COR-L47 (cell line): ENCODE measurements at regions not wholly inside any gene's neighbourhood (a gene's known extent, or its start where the extent isn't known, plus 50 kb on each side); places are given as distances from the start of the nearest gene placed in this dataset.
A peak's percentile ranks its signal among the peaks of the same experiment; 100 is the strongest.
"Not testable (repeated sequence)": the region's sequence is repeated elsewhere in the genome, so short reads cannot be mapped to it uniquely, and the experiment has no call there.

Source experiments
- DNase-seq: peaks from one replicate; lab custom pipeline; 2025; lab: John Stamatoyannopoulos, UW

DNA sequence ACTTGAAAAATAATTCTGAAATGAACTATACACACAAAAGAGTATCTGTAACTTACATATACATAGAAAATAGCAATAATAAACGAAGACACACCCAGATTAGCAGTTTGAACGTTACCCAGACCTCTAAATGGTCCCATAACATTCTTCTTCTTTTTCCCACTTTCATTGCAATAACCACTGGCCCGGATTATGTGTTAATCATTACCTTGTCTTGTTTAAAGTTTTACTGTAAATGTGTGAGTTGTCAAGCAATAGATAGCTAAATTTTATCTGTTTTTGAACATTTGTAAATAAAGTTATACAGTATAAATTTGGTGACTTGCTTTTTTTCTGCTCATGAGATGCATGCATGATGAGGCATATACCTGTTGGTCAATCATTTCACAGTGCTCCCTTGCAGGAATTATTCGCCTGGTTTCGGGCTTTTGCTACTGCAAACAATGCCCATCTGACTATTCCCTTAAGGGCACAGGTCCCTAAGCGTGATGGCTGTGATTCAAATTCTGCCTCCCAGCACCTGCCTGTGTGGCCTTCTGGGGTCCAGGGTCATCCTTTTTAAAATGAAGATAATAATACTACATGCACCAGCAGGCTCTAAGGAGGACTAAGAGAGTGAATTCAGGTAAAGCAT, 66.1 kb downstream of the GADD45G start:
- no peak for DNase-seq

DNA sequence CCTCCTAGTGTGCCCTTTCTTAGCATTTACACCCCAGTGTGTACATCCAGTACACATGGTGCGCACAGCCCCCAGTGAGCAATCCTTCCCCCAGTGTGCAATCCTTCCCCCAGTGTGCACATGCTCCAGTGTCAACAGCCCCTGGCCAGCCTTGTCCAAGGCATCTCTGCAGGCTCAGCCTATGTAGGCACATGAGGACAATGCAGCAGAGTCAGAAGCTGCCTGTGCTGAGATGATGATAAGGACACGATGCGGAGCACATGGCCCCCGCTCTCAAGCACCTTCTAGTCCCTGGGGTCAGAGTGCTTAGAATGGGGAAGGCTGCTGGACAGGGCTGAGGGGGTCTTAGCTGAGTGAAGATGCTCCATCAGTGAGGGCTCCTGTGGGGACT, 69.8 kb downstream of the GADD45G start:
- DNase-seq: no peak

DNA sequence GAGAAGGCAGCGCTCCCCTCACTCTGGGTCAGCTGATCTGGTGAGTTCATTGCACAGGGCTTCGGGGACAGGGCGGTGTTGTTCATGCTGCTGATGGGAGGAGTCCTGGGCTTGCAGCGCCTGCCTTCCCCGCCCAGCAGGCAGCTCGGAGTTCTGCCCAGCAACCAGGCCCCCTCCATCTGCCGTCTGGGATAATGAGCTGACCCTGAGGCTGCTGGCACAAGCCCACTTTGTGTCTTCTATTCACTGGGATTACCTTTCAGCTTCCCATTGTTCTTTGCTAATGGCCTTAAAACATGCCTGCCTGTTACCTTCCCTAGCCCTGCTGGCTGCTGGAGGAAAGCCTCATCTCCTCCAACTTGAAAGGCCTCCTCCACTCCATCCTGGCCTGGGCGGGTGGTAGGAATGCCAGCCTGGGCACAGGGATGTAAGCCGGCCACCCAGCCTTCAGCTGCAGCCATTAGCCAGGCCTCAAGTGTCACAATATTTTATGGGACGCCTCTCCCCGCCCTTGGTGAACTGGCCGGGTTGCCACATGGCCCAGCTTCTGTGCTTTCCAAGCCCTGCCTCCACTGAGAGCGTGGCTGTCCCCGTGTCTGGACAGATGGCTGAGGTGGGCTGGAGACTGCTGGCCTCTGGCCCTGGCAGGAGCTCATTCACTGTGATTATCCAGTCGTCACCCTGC, 70.4 kb downstream of the GADD45G start:
- DNase-seq: peak; percentile 97

DNA sequence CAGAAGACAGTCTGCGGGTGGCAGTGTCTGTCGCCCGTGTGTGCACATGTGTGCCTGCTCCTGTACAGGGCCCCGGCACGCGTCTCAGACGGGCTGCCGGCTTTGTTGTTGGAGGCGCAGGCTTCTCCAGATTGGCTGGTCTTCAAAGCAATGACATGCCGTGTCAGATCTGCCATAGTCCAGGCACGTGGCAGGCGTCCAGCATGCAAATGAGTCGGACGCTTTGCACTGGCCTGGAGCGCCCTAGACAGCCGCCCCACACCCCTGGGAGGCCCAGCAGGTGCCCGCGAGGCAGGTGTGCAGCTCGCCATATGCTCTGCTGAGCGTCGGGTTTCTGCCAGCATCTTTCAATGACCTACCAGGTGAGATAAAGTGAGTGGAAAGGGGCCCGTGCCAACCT, 71.5 kb downstream of the GADD45G start:
- peak; percentile 98 for DNase-seq

DNA sequence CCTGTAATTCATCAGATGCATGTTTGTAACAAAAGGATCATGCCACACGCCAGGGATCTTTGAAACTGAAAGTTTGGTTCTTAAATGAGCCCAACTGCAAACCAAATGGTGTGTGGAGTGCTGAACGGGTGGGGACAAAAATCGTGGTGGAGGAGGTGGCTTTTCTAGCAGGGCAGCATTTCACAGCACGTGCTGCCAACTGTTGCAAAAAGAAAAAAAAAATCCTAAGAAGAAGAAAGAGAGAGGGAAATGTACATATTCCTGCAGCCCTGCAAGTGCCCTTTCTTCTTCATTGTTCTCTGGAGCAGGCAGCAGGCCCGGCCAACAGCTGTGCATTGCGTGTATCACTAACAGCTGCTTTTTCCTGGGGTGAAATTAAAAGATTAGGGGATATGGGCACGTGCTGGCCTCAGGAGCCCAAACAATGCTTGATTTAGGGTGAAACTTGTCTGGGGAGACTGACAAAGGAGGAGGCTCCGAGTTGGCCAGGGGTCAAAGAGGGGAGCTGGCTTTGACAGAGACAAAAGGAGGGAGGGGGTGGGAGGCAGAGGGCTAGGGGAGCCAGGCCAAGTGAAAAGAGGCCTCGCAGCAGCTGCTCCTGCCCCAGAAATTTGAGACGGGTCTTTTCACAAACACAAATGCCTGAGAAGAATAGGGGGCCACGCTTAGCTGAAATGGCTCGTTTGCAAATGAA, 73.0 kb downstream of the GADD45G start:
- peak; percentile 89 for DNase-seq

DNA sequence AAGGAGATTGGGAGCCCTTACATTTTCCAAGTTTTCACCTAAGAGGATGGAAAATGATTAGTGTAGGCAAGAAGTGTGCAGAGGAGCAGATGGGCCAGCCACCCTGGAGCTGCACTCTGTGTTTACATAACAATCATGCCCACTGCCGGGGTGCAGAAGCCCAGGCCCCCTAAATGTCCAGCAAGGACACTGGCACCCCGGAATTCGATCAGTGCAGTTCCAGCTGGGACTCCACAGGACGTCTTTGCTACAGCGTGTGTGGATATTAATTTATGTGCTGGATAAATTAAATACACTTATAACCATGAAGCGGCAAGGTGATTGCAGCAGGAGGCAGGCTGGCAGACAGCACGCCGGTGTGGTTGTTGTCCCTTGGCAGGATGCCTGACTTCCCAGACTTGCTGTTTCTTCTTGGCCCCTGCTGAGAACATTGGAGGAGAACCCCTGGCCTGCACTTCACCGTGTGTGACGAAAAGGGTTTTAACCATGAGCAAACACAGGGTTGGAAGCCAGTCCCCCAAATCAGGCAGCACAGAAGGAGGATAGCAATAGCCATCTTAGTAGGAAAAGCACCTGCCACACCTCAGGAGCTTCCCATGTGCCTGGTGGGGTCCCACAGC, 73.7 kb downstream of the GADD45G start:
- peak; percentile 93 for DNase-seq

DNA sequence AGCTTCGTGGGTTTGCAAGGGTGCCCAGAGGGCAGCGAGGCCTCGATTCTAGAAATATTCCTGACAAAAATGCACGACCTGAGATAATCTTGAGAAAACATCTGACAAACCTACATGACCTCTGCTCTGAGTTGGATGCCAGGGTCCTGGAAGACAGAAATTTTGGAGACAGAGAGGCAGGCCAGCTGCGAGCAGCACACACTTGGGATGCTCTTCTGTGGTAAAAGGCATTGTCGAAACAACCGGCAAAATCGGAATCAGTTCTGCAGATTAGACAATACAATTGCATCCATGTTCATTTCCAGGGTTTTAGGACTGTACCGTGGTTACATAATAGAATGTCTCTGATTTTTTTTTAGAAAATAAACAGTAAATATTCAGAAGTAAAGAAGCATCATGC, 74.2 kb downstream of the GADD45G start:
- no peak for DNase-seq

DNA sequence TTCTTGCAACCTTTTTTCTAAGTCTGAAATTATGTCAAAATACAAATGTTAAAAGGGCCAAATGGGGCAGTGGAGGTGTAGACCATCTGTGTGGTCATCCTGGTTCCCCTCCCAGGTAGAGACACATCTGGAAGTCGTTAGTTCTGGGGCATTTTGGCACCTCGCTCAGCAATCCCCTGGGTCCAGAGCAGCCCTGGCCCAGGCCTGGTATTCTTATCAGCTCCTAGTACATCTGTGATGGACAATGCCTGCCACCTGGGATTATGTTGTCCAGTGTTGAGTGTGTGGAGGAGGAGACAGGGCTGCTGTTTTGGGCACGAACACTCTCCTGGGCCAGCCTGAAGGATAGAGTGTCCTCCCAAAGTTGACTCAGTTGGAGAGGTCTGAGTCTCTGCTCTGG, 74.8 kb downstream of the GADD45G start:
- DNase-seq: no peak

DNA sequence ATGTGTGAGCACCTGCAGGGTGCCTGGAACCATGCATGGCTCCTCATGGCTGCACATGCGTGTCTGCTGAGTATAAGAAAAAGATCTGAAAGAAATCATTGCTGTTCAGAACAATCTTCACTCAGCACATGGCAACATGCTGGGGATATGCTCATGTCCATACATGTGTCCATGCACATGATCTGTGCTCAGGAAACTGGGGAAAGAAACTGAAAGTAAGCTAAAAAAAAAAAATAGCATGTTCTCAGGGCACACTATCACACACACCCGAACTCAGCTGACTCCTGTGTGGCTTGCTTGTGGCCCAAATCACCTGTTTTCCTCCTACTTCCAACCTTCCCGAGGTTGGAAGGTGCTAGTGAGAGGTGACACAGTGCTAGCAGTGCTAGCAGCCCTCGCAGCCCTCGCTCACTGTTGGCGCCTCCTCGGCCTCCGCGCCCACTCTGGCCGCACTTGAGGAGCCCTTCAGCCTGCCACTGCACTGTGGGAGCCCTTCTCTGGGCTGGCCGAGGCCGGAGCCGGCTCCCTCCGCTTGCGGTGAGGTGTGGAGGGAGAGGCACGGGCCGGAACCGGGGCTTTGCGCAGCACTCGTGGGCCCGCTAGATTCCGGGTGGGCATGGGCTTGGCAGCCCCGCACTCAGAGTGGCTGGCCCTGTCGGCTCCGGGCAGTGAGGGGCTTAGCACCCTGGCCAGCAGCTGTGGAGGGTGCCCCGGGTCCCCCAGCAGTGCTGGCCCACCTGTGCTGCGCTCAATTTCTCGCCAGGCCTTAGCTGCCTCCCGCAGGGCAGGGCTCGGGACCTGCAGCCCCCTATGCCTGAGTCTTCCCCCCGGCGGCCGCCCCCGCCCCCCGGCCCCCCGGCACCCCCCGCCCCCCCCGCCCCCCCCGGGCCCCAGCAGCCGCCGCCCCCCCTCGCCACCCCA, 76.0 kb downstream of the GADD45G start:
- no peak for DNase-seq

DNA sequence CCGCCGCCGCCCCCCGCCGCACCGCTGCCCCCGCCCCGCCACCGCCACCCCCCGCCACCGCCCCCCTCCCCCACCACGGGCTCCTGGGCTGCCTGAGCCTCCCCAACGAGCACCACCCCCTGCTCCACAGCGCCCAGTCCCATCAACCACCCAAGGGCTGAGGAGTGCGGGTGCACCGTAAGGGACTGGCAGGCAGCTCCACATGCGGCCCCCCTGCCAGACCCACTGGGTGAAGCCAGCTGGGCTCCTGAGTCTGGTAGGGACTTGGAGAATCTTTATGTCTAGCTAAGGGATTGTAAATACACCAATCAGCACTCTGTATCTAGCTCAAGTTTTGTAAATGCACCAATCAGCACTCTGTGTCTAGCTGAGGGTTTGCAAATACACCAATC, 76.7 kb downstream of the GADD45G start:
- DNase-seq: not testable (repeated sequence)

DNA sequence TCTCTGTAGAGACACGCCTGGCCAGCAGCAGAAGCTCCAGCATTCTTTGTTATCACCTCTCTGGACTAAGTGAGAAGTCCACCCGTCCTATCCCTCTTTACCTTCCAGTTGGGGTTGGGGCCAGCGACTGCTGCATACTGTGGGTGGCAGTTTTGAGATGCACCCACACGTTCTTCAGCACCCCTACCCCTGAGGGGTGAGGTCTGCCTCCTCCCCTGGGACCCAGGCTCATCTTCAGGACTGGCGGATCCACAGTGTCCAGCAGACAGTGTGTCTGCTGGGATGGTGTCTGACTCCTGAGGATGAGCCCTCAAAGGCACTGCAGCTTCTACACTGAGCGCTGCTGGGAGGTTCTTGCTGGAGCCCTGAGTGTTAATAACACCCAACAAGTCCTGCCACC, 78.8 kb downstream of the GADD45G start:
- DNase-seq: no peak

DNA sequence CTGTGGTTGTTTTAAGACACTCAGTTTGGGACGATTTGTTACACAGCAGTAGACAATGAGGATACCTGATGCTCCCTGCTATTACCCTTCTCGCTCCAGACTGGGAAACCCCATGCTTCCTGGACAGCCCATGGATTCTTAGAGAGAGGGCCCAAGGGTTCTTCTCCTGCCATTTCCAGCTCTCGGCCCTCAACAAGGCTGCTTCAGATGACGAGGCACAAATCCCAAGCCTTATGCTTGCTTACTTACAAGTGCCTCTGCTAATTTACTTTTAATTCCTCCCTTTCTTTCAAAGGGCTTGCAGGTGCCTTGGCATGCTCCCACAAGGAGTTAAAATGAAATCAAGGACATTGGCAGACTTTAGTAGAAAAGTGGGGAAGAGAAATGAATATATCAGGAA, 79.4 kb downstream of the GADD45G start:
- no peak for DNase-seq

DNA sequence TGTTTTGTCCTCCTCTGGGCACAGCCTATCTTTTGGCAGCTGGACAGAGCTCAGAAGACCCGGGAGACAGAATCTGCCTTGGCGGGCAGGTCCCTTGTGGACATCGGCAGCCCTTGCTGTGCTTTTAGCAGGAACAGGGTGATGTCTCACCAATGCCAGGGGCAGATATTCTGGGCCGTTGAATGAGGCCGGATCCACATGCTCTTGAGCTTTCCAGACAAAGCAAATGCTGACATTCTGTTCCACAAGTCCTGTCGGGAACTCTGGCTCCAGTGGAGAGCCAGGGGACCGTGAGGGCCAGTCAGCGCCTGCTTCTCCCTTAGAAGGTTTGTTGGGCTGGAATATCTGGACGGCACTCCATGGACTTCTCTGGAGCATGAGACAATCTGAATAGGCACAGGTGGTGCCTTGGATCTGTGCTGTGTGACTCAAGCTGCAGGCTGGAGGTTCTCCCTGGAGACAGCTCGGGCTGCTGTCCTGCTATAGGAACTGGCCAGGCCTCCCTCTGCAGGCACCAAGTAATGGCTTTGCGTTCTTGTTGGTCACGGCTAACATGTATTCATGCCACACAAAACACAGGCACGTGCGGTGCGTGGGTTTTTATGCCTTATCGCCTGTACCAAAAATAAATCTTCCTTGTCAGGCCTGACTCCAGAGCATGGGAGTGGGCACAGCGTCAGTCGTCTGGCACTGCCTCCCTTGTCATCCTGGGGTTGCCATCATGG, 80.3 kb downstream of the GADD45G start:
- DNase-seq: no peak

DNA sequence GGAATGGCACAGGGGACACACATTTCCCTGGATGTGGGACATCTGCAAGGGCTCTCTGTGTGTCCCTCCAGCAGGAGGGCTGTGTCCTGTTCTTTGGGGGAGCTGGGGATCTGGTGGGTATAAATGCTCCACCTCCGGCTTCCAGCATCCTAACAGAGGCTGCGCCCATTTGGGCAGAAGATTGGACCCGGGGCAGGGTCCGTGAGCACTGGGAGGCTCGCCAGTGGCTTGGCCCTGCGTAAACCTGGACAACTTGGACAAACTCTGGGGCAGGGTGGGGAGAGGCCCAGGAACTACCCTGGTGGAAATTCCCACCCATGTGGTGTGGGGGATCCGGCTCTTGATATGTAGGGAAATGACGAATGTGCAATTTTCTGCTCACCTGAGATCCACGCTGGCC, 80.9 kb downstream of the GADD45G start:
- DNase-seq: no peak

DNA sequence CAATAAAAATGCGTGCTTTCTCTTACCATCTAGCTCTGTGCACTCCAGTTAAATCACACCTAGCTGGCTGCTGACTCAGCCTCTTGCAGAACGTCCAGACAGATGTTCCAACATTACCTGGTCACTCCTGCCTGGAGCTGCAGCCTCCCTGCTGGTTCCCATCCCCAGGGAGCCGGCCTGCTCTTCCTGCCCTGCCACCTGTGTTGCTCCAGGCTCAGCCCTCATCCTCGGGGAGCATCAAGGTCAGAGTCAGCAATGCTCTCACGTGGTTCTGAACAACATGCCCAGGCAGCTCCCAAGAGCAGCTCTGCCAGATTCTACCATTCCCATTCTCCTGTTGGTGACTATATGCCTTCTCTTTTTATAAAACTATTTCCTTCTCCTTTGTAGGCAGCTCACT, 81.3 kb downstream of the GADD45G start:
- DNase-seq: peak; percentile 89

DNA sequence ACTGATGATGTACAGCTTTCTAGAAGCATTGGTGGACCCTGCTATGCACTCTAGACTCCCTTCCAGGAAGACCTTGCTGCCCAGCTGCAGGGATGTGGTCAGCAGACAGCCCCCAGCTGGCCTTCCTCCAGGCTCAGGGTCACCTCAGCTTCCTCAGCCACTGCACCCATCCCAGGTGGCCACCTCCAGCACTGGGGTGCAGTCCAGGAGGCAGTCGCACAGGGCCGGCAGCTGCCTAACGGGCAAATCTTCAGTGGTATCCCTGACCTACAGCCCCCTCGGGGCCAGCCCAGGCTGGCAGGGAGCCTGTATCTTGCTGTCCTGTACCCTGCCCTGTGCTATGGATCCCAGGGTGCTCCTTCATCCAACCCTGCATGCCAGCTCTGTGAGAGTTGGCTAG, 81.8 kb downstream of the GADD45G start:
- no peak for DNase-seq

DNA sequence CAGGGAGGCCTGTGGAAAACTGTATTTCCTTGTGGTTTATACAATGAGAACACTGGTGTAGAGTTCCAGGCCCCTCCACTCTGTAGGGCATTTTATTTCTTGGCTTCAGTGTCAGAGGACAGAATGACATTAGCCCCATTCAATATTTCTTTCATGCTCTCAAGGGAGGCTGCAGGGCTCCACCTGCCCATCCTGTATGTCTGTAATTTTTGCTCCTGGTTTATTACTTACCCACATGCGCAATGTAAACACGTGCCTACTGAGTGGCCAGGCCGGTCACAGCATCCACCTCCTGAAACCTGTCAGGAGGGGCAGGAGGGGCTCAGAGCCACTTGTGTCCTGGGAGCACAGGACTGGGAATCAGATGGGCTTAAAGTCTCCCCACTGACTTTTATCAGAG, 82.4 kb downstream of the GADD45G start:
- peak; percentile 41 for DNase-seq

DNA sequence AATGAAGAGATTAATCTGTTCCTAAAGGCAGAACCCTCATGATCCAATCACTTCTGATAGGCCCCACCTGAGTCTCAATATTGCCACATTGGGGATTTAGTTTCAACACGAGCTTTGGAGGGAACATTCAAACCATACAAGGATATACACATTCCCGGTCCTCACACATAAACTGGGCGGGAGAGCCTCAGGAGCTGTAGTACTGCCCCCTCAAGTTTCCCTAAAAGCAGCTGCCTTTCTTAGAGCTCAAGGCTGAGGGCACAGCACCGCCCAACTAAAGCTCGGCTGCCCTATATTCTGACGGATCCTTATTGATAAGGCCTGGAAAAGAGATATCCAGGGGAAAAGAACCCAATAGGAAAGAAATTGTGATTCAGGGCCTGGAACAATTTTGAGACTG, 83.0 kb downstream of the GADD45G start:
- no peak for DNase-seq

DNA sequence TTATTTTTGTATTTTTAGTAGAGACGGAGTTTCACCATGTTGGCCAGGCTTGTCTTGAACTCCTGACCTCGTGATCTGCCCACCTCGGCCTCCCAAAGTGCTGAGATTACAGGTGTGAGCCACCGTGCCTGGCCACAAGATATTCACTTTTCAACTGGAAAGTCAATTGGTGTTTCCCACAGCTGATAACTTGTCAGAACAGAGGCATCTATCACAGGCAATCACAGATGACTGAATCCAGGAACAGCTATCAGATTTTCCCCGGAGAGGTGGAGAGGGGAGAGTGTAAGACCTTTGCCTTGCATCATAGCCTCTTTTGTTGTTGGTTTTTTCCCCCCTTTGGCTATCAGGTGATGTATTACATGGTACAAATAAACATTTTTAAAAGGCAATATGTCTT, 84.5 kb downstream of the GADD45G start:
- DNase-seq: not testable (repeated sequence)

DNA sequence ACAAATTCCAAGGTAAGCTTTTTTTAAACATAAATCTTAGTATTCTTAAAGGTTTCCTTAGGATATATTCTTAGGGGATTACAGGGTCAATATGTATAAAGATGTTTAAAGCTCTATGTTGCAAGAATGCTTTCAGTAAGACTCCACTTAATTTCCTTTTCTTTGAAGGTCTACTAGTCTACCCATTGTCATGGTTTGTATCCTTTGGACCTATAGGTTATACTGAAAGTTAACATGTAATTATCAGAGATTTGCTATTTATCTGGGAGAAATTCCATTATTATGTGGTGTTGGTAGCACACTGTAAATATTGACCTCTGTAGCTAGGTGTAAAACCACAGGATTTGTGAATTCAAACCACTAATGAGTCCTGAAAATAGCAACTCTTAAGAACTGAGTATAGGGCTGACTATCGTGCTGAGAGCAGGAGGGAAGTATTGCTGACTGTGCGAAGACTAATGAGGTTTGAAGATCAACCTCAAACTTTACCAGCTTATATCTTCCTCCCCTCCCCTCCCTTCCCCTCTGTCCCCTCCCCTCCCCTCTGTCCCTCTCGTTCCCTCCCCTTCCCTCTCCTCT, 85.6 kb downstream of the GADD45G start:
- no peak for DNase-seq

DNA sequence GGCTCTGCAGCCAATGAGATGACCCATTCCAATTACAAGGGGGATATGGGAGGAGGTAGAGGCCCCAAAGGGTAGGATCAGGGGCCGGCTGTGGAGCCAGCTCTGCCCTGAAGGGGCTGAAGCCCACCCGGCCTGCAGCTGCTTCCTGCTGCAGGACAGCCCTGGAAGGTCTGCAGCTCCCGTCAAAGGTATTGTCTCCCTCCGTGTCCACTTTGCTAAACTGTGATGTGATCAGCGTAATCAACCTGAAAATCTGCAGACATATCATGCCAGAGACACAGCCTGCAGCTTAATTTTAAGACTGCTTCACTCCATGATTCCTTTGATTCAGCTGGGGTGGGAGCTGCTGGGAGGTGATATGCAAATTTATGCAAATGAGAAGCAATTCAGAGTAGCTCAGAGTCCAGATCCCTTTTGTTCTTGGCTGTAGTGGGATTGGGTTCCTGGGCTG, 90.7 kb downstream of the GADD45G start:
- DNase-seq: no peak
